Peyer's patch (tissue), 4 donors: ENCODE measurements at regions not wholly inside any gene's neighbourhood (a gene's known extent, or its start where the extent isn't known, plus 50 kb on each side); places are given as distances from the start of the nearest gene placed in this dataset.

Source experiments
- CTCF ChIP-seq, 6 experiments: fragments of 450-650 bp in 4 of 6; fragments of 200-600 bp in 2 of 6; sonication (generic) in 1 of 6; IDR thresholded peaks; one replicate each; pipeline ENCODE4 v1.5.1; 2017 to 2019; ENCODE audit warnings: antibody characterized with exemption in 6 of 6, mild to moderate bottlenecking in 3 of 6, moderate library complexity in 1 of 6
- POLR2A ChIP-seq, 2 donors: fragments of 450-650 bp; IDR thresholded peaks; one replicate each; pipeline ENCODE4 v1.5.1; 2017; ENCODE audit warnings: antibody characterized with exemption in 2 of 2, mild to moderate bottlenecking in 2 of 2, moderate library complexity in 2 of 2

- no peak for TF ChIP-seq CTCF (IDR thresholded peaks at IDR 0.05)
- TF ChIP-seq POLR2A (IDR thresholded peaks at IDR 0.05), result no peak
These were observed 880.6 kb downstream of the LUZP2 start for GRCh38 chr11:25377466-25377865.
